K562 (cell line): ENCODE measurements at regions not wholly inside any gene's neighbourhood (a gene's known extent, or its start where the extent isn't known, plus 50 kb on each side); places are given as distances from the start of the nearest gene placed in this dataset.
A peak's percentile ranks its signal among the peaks of the same experiment; 100 is the strongest.

Source experiments
- CREB1 ChIP-seq, 2 experiments: sonication (generic) in 1 of 2; formaldehyde crosslinking in 1 of 2; IDR thresholded peaks; 2 replicates each; pipeline versions ENCODE4 v1.6.1 to v1.8.0; 2012 to 2022; ENCODE audit warnings: inconsistent platforms in 1 of 2, mild to moderate bottlenecking in 1 of 2, missing genetic modification reagents in 1 of 2, moderate library complexity in 1 of 2
- CXXC5 ChIP-seq: fragments of 250-450 bp; sonication (Bioruptor Pico); IDR thresholded peaks from 2 replicates; pipeline ENCODE4 v1.8.0; 2022; ENCODE audit warnings: inconsistent platforms, mild to moderate bottlenecking, moderate library complexity
- DNMT1 ChIP-seq: fragments of 450-650 bp; IDR thresholded peaks from 2 replicates; pipeline ENCODE4 v1.6.1; 2016; ENCODE audit warnings: antibody characterized with exemption, mild to moderate bottlenecking
- ETV5 ChIP-seq: sonication (generic); formaldehyde crosslinking; IDR thresholded peaks from 2 replicates; pipeline ENCODE4 v1.4.0; 2020; ENCODE audit warnings: low read depth, mild to moderate bottlenecking, missing genetic modification reagents
- FOXM1 ChIP-seq, 2 experiments: fragments of 450-650 bp in 1 of 2; sonication (generic) in 1 of 2; formaldehyde crosslinking in 1 of 2; IDR thresholded peaks; 2 replicates each; pipeline versions ENCODE4 v1.6.1 to v1.9.0; 2017 to 2022; ENCODE audit warnings: low read depth in 2 of 2, mild to moderate bottlenecking in 2 of 2, missing genetic modification reagents in 1 of 2, moderate library complexity in 1 of 2
- HIVEP1 ChIP-seq: fragments of 250-450 bp; sonication (Bioruptor Pico); IDR thresholded peaks from 2 replicates; pipeline ENCODE4 v1.4.0; 2020; ENCODE audit warnings: mild to moderate bottlenecking
- MAZ ChIP-seq, 2 experiments: fragments of 450-650 bp in 1 of 2; sonication (generic) in 1 of 2; formaldehyde crosslinking; IDR thresholded peaks in 1 of 2; conservative IDR thresholded peaks in 1 of 2; 2 replicates each; pipeline versions ENCODE4 v1.4.0 to v1.5.0; 2020; ENCODE audit warnings: mild to moderate bottlenecking in 1 of 2, missing genetic modification reagents in 1 of 2
- NCOR1 ChIP-seq: fragments of 450-650 bp; IDR thresholded peaks from 2 replicates; pipeline ENCODE4 v1.6.1; 2016; ENCODE audit warnings: mild to moderate bottlenecking, moderate library complexity
- PCBP1 ChIP-seq: fragments of 200-400 bp; formaldehyde crosslinking; IDR thresholded peaks from 2 replicates; pipeline ENCODE4 v1.6.1; 2018; ENCODE audit warnings: mild to moderate bottlenecking, low read depth, low read length; ENCODE audit not compliant: poor library complexity, severe bottlenecking
- PML ChIP-seq: IDR thresholded peaks from 2 replicates; pipeline ENCODE4 v1.6.1; 2012; ENCODE audit warnings: low read length, inconsistent platforms
- POLR2AphosphoS5 ChIP-seq: IDR thresholded peaks from 2 replicates; pipeline ENCODE4 v1.6.1; 2011; ENCODE audit warnings: mild to moderate bottlenecking, low read depth, low read length, moderate library complexity; ENCODE audit not compliant: control insufficient read depth, insufficient read depth
- RAD21 ChIP-seq, 2 experiments: fragments of 250-450 bp in 1 of 2; fragments of 450-650 bp in 1 of 2; sonication (Bioruptor Pico) in 1 of 2; formaldehyde crosslinking in 1 of 2; IDR thresholded peaks in 1 of 2; conservative IDR thresholded peaks in 1 of 2; 2 replicates each; pipeline versions ENCODE4 v1.4.0 to v1.8.0; 2020 to 2022; ENCODE audit warnings: mild to moderate bottlenecking in 2 of 2, moderate library complexity in 1 of 2
- RCOR1 ChIP-seq, 2 experiments: IDR thresholded peaks; 2 replicates each; pipeline ENCODE4 v1.6.1; 2012; ENCODE audit warnings: low read depth in 2 of 2, low read length in 2 of 2, borderline replicate concordance in 1 of 2, improper control_type of control experiment in 1 of 2
- SIRT6 ChIP-seq: IDR thresholded peaks from one replicate; pipeline ENCODE4 v1.6.1; 2012; ENCODE audit warnings: low read depth, mild to moderate bottlenecking, control low read depth, inconsistent platforms, low read length, moderate library complexity
- SNRNP70 ChIP-seq: fragments of 200-400 bp; formaldehyde crosslinking; optimal IDR thresholded peaks from 2 replicates; pipeline ENCODE3; 2017; ENCODE audit warnings: low read depth, low read length
- SP1 ChIP-seq: sonication (generic); formaldehyde crosslinking; IDR thresholded peaks from 2 replicates; pipeline ENCODE4 v1.8.1; 2022; ENCODE audit warnings: mild to moderate bottlenecking, missing genetic modification reagents
- SRSF1 ChIP-seq: fragments of 200-400 bp; formaldehyde crosslinking; IDR thresholded peaks from 2 replicates; pipeline ENCODE4 v1.6.1; 2017; ENCODE audit warnings: mild to moderate bottlenecking, low read depth, low read length, moderate library complexity
- TAL1 ChIP-seq: fragments of 450-650 bp; IDR thresholded peaks from 2 replicates; pipeline ENCODE4 v1.6.1; 2016; ENCODE audit warnings: mild to moderate bottlenecking
- ZNF239 ChIP-seq: fragments of 250-450 bp; sonication (Bioruptor Pico); IDR thresholded peaks from 2 replicates; pipeline ENCODE4 v1.4.0; 2020; ENCODE audit warnings: mild to moderate bottlenecking
- ZNF263 ChIP-seq: sonication (generic); formaldehyde crosslinking; IDR thresholded peaks from 2 replicates; pipeline ENCODE4 v1.8.0; 2022; ENCODE audit warnings: mild to moderate bottlenecking, missing genetic modification reagents, borderline replicate concordance
- TF ChIP-seq, protein P1 (sequence below): sonication (generic); formaldehyde crosslinking; IDR thresholded peaks from 2 replicates; pipeline ENCODE4 v1.8.0; 2022; ENCODE audit warnings: missing genetic modification reagents, mild to moderate bottlenecking, moderate library complexity, borderline replicate concordance
- TF ChIP-seq, protein P2 (sequence below): fragments of 200-800 bp; sonication (Bioruptor generic); IDR thresholded peaks from 2 replicates; pipeline ENCODE4 v1.6.1; 2017; ENCODE audit warnings: missing genetic modification characterization, missing compliant biosample characterization
- TF ChIP-seq, protein P3 (sequence below), 2 experiments: IDR thresholded peaks in 1 of 2; conservative IDR thresholded peaks in 1 of 2; 2 replicates each; pipeline ENCODE4 v1.6.1; 2016; ENCODE audit warnings: low read depth in 2 of 2, mild to moderate bottlenecking in 1 of 2, missing compliant biosample characterization in 1 of 2, missing genetic modification characterization in 1 of 2, moderate library complexity in 1 of 2

DNA sequence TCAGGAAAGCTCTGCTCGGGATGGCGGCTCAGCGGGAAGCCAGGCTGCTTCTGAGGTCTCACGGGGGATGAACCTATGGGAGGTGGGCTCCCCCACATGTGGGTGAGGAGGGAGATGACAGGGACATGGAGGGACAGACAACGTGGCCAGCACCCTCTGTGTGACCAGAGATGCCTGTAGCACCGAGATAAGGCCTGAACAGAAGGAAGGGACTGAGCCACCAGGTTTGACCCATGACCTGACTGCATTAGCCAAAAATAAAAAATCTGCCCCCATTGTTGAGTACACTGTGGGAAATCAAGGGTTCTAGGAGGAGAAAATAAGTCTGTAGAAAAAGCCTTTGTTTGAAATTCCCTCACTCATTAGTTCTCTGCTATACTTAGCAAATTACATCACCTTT lies 105.7 kb downstream of the RNASET2 start (continued):
- TF ChIP-seq RCOR1 (IDR thresholded peaks at IDR 0.05; ENCODE audit: borderline replicate concordance in 1 of 2, low read depth in 2 of 2, low read length in 2 of 2) (peak in 1 of 2 experiments; percentile 87; a peak in 2 of 4 replicates), PCBP1 (no peak), SP1 (CRISPR knock-in tag) (no peak; the same call in 1 of the 2 replicates), SRSF1 (no peak), ZNF263 (CRISPR knock-in tag) (peak; percentile 73; the same call in 1 of the 2 replicates), CXXC5 (CRISPR knock-in tag) (peak; percentile 52; the same call in 1 of the 2 replicates), SNRNP70 (no peak), TAL1 (peak; percentile 88), HIVEP1 (CRISPR knock-in tag) (no peak), ETV5 (CRISPR knock-in tag) (peak; percentile 60; the same call in 1 of the 2 replicates), DNMT1 (no peak), MAZ (CRISPR knock-in tag; conservative IDR thresholded peaks at IDR 0.05 in 1 of 2, IDR thresholded peaks at IDR 0.05 in 1 of 2) (no peak; a peak in 1 of 4 replicates), PML (peak; percentile 73), POLR2AphosphoS5 (peak; percentile 41; the same call in 1 of the 2 replicates), SIRT6 (no peak), ZNF239 (CRISPR knock-in tag) (no peak), CREB1 (IDR thresholded peaks at IDR 0.05) (no peak), CREB1 (CRISPR knock-in tag; IDR thresholded peaks at IDR 0.05) (peak; percentile 56; the same call in 1 of the 2 replicates), NCOR1 (peak; percentile 81), FOXM1 (IDR thresholded peaks at IDR 0.05; ENCODE audit: low read depth) (peak; percentile 23; the same call in 1 of the 2 replicates), FOXM1 (CRISPR knock-in tag; IDR thresholded peaks at IDR 0.05; ENCODE audit: low read depth) (no peak), RAD21 (CRISPR knock-in tag; conservative IDR thresholded peaks at IDR 0.05 in 1 of 2, IDR thresholded peaks at IDR 0.05 in 1 of 2) (peak in 1 of 2 experiments; percentile 27; a peak in 2 of 4 replicates)
- TF ChIP-seq, protein P1, sequence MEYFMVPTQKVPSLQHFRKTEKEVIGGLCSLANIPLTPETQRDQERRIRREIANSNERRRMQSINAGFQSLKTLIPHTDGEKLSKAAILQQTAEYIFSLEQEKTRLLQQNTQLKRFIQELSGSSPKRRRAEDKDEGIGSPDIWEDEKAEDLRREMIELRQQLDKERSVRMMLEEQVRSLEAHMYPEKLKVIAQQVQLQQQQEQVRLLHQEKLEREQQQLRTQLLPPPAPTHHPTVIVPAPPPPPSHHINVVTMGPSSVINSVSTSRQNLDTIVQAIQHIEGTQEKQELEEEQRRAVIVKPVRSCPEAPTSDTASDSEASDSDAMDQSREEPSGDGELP, result peak; percentile 88
- TF ChIP-seq, protein P2, sequence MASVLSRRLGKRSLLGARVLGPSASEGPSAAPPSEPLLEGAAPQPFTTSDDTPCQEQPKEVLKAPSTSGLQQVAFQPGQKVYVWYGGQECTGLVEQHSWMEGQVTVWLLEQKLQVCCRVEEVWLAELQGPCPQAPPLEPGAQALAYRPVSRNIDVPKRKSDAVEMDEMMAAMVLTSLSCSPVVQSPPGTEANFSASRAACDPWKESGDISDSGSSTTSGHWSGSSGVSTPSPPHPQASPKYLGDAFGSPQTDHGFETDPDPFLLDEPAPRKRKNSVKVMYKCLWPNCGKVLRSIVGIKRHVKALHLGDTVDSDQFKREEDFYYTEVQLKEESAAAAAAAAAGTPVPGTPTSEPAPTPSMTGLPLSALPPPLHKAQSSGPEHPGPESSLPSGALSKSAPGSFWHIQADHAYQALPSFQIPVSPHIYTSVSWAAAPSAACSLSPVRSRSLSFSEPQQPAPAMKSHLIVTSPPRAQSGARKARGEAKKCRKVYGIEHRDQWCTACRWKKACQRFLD (CRISPR knock-in tag), result peak; percentile 68; the same call in 1 of the 2 replicates
- TF ChIP-seq, protein P3, sequence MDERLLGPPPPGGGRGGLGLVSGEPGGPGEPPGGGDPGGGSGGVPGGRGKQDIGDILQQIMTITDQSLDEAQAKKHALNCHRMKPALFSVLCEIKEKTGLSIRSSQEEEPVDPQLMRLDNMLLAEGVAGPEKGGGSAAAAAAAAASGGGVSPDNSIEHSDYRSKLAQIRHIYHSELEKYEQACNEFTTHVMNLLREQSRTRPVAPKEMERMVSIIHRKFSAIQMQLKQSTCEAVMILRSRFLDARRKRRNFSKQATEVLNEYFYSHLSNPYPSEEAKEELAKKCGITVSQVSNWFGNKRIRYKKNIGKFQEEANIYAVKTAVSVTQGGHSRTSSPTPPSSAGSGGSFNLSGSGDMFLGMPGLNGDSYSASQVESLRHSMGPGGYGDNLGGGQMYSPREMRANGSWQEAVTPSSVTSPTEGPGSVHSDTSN (CRISPR knock-in tag; IDR thresholded peaks at IDR 0.05; ENCODE audit: low read depth), result no peak
- TF ChIP-seq, protein P3 (tag; conservative IDR thresholded peaks at IDR 0.05; ENCODE audit: low read depth), result no peak
